WTC11 (cell line): ENCODE measurements at regions not wholly inside any gene's neighbourhood (a gene's known extent, or its start where the extent isn't known, plus 50 kb on each side); places are given as distances from the start of the nearest gene placed in this dataset.

ENCODE experiments used
- ATAC-seq: fragments of 200-7000 bp; cut with Tn5 transposase; 2 replicates; pipeline ENCODE4 v1.10.0; 2021; ENCODE audit warnings: mild to moderate bottlenecking, moderate library complexity
- CTCF ChIA-PET: fragments of 300-600 bp; sonication (Branson Sonifier 250); formaldehyde crosslinking; loops from one replicate; lab custom pipeline; 2021; ENCODE audit warnings: antibody characterized with exemption; lab: Charles Lee
- POLR2A ChIA-PET: fragments of 350-600 bp; sonication (Branson Sonifier 250); formaldehyde crosslinking; loops from one replicate; lab custom pipeline; 2021; ENCODE audit warnings: antibody characterized with exemption; lab: Charles Lee
- DNase-seq: peaks from one replicate; pipeline ENCODE4 v3.0.0; 2021; ENCODE audit warnings: low spot score
- H3K27ac Mint-ChIP-seq: 2 replicates; pipeline ENCODE4 v1.8.0; 2021; ENCODE audit warnings: mixed read lengths
- H3K27me3 Mint-ChIP-seq: 2 replicates; pipeline ENCODE4 v1.8.0; 2021; ENCODE audit warnings: low read depth, mild to moderate bottlenecking, moderate library complexity, mixed read lengths
- H3K36me3 Mint-ChIP-seq: 2 replicates; pipeline ENCODE4 v1.8.0; 2021; ENCODE audit warnings: mixed read lengths
- H3K4me1 Mint-ChIP-seq: 2 replicates; pipeline ENCODE4 v1.8.0; 2022; ENCODE audit warnings: mixed read lengths
- H3K4me3 Mint-ChIP-seq: 2 replicates; pipeline ENCODE4 v1.8.0; 2021; ENCODE audit warnings: mild to moderate bottlenecking, moderate library complexity, mixed read lengths
- H3K9me3 Mint-ChIP-seq: 2 replicates; pipeline ENCODE4 v1.8.0; 2021; ENCODE audit warnings: mixed read lengths
- ATF1 ChIP-seq: sonication (generic); formaldehyde crosslinking; IDR thresholded peaks from 2 replicates; pipeline ENCODE4 v1.8.1; 2023; ENCODE audit warnings: mild to moderate bottlenecking, moderate library complexity, missing genetic modification reagents
- ATF6 ChIP-seq: sonication (generic); formaldehyde crosslinking; IDR thresholded peaks from 2 replicates; pipeline ENCODE4 v1.8.1; 2023; ENCODE audit warnings: mild to moderate bottlenecking, missing genetic modification reagents
- E2F1 ChIP-seq: sonication (generic); formaldehyde crosslinking; IDR thresholded peaks from 2 replicates; pipeline ENCODE4 v1.8.0; 2022; ENCODE audit warnings: mild to moderate bottlenecking, missing genetic modification reagents
- ERG ChIP-seq: fragments of 250-450 bp; sonication (Bioruptor Pico); IDR thresholded peaks from 2 replicates; pipeline ENCODE4 v1.8.0; 2021; ENCODE audit warnings: mild to moderate bottlenecking
- ESRRA ChIP-seq: sonication (generic); formaldehyde crosslinking; IDR thresholded peaks from 2 replicates; pipeline ENCODE4 v1.8.1; 2022; ENCODE audit warnings: mild to moderate bottlenecking, missing genetic modification reagents, borderline replicate concordance
- ETV6 ChIP-seq: sonication (generic); formaldehyde crosslinking; IDR thresholded peaks from 2 replicates; pipeline ENCODE4 v1.8.1; 2022; ENCODE audit warnings: mild to moderate bottlenecking, missing genetic modification reagents
- FOXJ3 ChIP-seq: sonication (generic); formaldehyde crosslinking; IDR thresholded peaks from 2 replicates; pipeline ENCODE4 v1.9.0; 2021; ENCODE audit warnings: missing genetic modification reagents, mild to moderate bottlenecking, borderline replicate concordance
- FOXP4 ChIP-seq: sonication (generic); formaldehyde crosslinking; IDR thresholded peaks from 2 replicates; pipeline ENCODE4 v1.8.0; 2022; ENCODE audit warnings: mild to moderate bottlenecking, missing genetic modification reagents
- GABPB1 ChIP-seq: sonication (generic); formaldehyde crosslinking; IDR thresholded peaks from 2 replicates; pipeline ENCODE4 v1.8.1; 2023; ENCODE audit warnings: mild to moderate bottlenecking, missing genetic modification reagents
- GRHL2 ChIP-seq: fragments of 250-450 bp; sonication (Bioruptor Pico); IDR thresholded peaks from 2 replicates; pipeline ENCODE4 v1.8.0; 2022; ENCODE audit warnings: mild to moderate bottlenecking, moderate library complexity; ENCODE audit not compliant: insufficient replicate concordance, severe bottlenecking
- GTF2I ChIP-seq: fragments of 250-450 bp; sonication (Bioruptor Pico); conservative IDR thresholded peaks from 2 replicates; pipeline ENCODE4 v1.4.0; 2021; ENCODE audit warnings: mild to moderate bottlenecking
- JAZF1 ChIP-seq: fragments of 250-450 bp; sonication (Bioruptor Pico); IDR thresholded peaks from 2 replicates; pipeline ENCODE4 v1.9.0; 2021; ENCODE audit warnings: moderate library complexity, mild to moderate bottlenecking, inconsistent platforms
- JUN ChIP-seq: sonication (generic); formaldehyde crosslinking; IDR thresholded peaks from 2 replicates; pipeline ENCODE4 v1.8.0; 2023; ENCODE audit warnings: mild to moderate bottlenecking, missing genetic modification reagents
- NR3C1 ChIP-seq: sonication (generic); formaldehyde crosslinking; conservative IDR thresholded peaks from 2 replicates; pipeline ENCODE4 v1.8.1; 2023; ENCODE audit warnings: low read depth, mild to moderate bottlenecking, missing genetic modification reagents
- PRRX2 ChIP-seq: fragments of 250-450 bp; sonication (Bioruptor Pico); IDR thresholded peaks from 2 replicates; pipeline ENCODE4 v1.8.0; 2021; ENCODE audit warnings: mild to moderate bottlenecking
- RELA ChIP-seq: sonication (generic); formaldehyde crosslinking; IDR thresholded peaks from 2 replicates; pipeline ENCODE4 v1.8.1; 2022; ENCODE audit warnings: missing genetic modification reagents, mild to moderate bottlenecking, borderline replicate concordance
- ZBTB21 ChIP-seq: sonication (generic); formaldehyde crosslinking; IDR thresholded peaks from 2 replicates; pipeline ENCODE4 v1.8.1; 2023; ENCODE audit warnings: mild to moderate bottlenecking, missing genetic modification reagents, borderline replicate concordance
- ZBTB43 ChIP-seq: sonication (generic); formaldehyde crosslinking; IDR thresholded peaks from 2 replicates; pipeline ENCODE4 v1.8.1; 2023; ENCODE audit warnings: mild to moderate bottlenecking, missing genetic modification reagents
- ZNF138 ChIP-seq: sonication (generic); formaldehyde crosslinking; conservative IDR thresholded peaks from 2 replicates; pipeline ENCODE4 v1.8.1; 2022; ENCODE audit warnings: mild to moderate bottlenecking, moderate library complexity, missing genetic modification reagents
- ZNF423 ChIP-seq: fragments of 250-450 bp; sonication (Bioruptor Pico); IDR thresholded peaks from 2 replicates; pipeline ENCODE4 v2.1.2; 2022; ENCODE audit warnings: mild to moderate bottlenecking, moderate library complexity
- ZSCAN18 ChIP-seq: fragments of 250-450 bp; sonication (Bioruptor Pico); IDR thresholded peaks from 2 replicates; pipeline ENCODE4 v2.1.2; 2022; ENCODE audit warnings: mild to moderate bottlenecking, moderate library complexity

- H3K4me1 Mint-ChIP-seq = no peaks in the 10 kb centered on the region
- H3K9me3 Mint-ChIP-seq = peaks cover 20% of the 10 kb centered on the region
- no peak overlapping the region for H3K4me3 Mint-ChIP-seq
- H3K27ac Mint-ChIP-seq = no peak overlapping the region
- ATAC-seq = 0 out of 2 replicates have a peak, but pooled peaks have one; percentile 16
- ChIA-PET POLR2A (no interaction called here), CTCF (no interaction called here)
- DNase-seq = no peak
- H3K27me3 Mint-ChIP-seq = no peaks in the 10 kb centered on the region
- TF ChIP-seq GRHL2 (CRISPR knock-in tag) (no peak), RELA (CRISPR knock-in tag) (no peak), GABPB1 (CRISPR knock-in tag) (no peak), ZSCAN18 (CRISPR knock-in tag) (no peak)
- H3K36me3 Mint-ChIP-seq = peaks cover 4% of the 10 kb centered on the region; the same call in 1 of the 2 replicates
These were observed 566.5 kb upstream of the ATP2B1 start for GRCh38 chr12:90275088-90275487.

GRCh38 chr12:90274407-90274806 is 565.8 kb upstream of the ATP2B1 start:
- H3K36me3 Mint-ChIP-seq = no peaks in the 10 kb centered on the region
- no peak for TF ChIP-seq ERG (CRISPR knock-in tag)
- TF ChIP-seq ZNF138 (CRISPR knock-in tag) = no peak
- no peak for TF ChIP-seq PRRX2
- TF ChIP-seq ZBTB21 = no peak
- no peak for TF ChIP-seq FOXJ3
- TF ChIP-seq GTF2I (CRISPR knock-in tag) = no peak
- TF ChIP-seq JAZF1 (CRISPR knock-in tag) = no peak
- TF ChIP-seq ZBTB43 = no peak
- TF ChIP-seq ZNF423 = no peak
- TF ChIP-seq NR3C1 = no peak
- no peak for TF ChIP-seq GRHL2 (CRISPR knock-in tag)
- TF ChIP-seq ATF1 (CRISPR knock-in tag) = no peak
- no peak for TF ChIP-seq ATF6 (CRISPR knock-in tag)
- TF ChIP-seq E2F1 = no peak
- no peak for TF ChIP-seq ESRRA
- TF ChIP-seq FOXP4 (CRISPR knock-in tag) = no peak
- no peak for TF ChIP-seq ETV6 (CRISPR knock-in tag)
- no peak for TF ChIP-seq JUN (CRISPR knock-in tag)
- TF ChIP-seq, all 79 proteins: peak for 0
- DNase-seq = no peak
- peak; percentile 81 for ATAC-seq
- Mint-ChIP-seq H3K4me3 (no peak overlapping the region), H3K27ac (no peak overlapping the region), H3K27me3 (no peaks in the 10 kb centered on the region), H3K4me1 (no peaks in the 10 kb centered on the region), H3K9me3 (peaks cover 14% of the 10 kb centered on the region)
- POLR2A ChIA-PET = no interaction called here
- CTCF ChIA-PET = no interaction called here
